SJSA1 (cell line): ENCODE measurements at regions not wholly inside any gene's neighbourhood (a gene's known extent, or its start where the extent isn't known, plus 50 kb on each side); places are given as distances from the start of the nearest gene placed in this dataset.

Experiments used
- DNase-seq, 2 experiments: peaks; one replicate each; pipeline ENCODE4 v3.0.0-alpha.2; 2015 to 2020; ENCODE audit warnings: low spot score in 2 of 2, low read depth in 1 of 2
- H3K27ac ChIP-seq: fragments of 250-450 bp; sonication (Bioruptor Pico); 2 replicates; pipeline ENCODE4 v1.5.1; 2020; ENCODE audit warnings: mild to moderate bottlenecking, moderate library complexity
- H3K27me3 ChIP-seq: fragments of 250-450 bp; sonication (Bioruptor Pico); replicated peaks from 2 replicates; pipeline ENCODE4 v1.5.1; 2020; ENCODE audit warnings: mild to moderate bottlenecking, moderate library complexity
- H3K36me3 ChIP-seq: fragments of 250-450 bp; sonication (Bioruptor Pico); 2 replicates; pipeline ENCODE4 v1.5.1; 2020; ENCODE audit warnings: mild to moderate bottlenecking
- H3K4me1 ChIP-seq: fragments of 250-450 bp; sonication (Bioruptor Pico); replicated peaks from 2 replicates; pipeline ENCODE4 v1.6.1; 2021; ENCODE audit warnings: mild to moderate bottlenecking
- H3K4me3 ChIP-seq: fragments of 250-450 bp; sonication (Bioruptor Pico); 2 replicates; pipeline ENCODE4 v1.5.1; 2020; ENCODE audit warnings: mild to moderate bottlenecking
- H3K9me3 ChIP-seq: fragments of 250-450 bp; sonication (Bioruptor Pico); replicated peaks from 2 replicates; pipeline ENCODE4 v1.5.1; 2020; ENCODE audit warnings: mild to moderate bottlenecking

GRCh38 chr7:124411796-124412195 lies 353.8 kb downstream of the GPR37 start:
- H3K4me3 ChIP-seq = no peak overlapping the region

GRCh38 chr7:124403587-124403986 lies 362.0 kb downstream of the GPR37 start:
- no peaks in the 10 kb centered on the region for H3K9me3 ChIP-seq
- no peaks in the 10 kb centered on the region for H3K4me1 ChIP-seq
- no peak overlapping the region for H3K27ac ChIP-seq
- no peak for DNase-seq
- no peaks in the 10 kb centered on the region for H3K27me3 ChIP-seq
- no peaks in the 10 kb centered on the region for H3K36me3 ChIP-seq
- H3K4me3 ChIP-seq = no peak overlapping the region

More at GRCh38 chr7:124411796-124412195, 353.8 kb downstream of the GPR37 start:
- no peak for DNase-seq
- Histone ChIP-seq H3K9me3 (no peaks in the 10 kb centered on the region), H3K36me3 (no peaks in the 10 kb centered on the region), H3K4me1 (no peaks in the 10 kb centered on the region), H3K27ac (no peak overlapping the region), H3K27me3 (no peaks in the 10 kb centered on the region)

GRCh38 chr7:124403112-124403511 lies 362.5 kb downstream of the GPR37 start:
- no peaks in the 10 kb centered on the region for H3K27me3 ChIP-seq
- no peaks in the 10 kb centered on the region for H3K4me1 ChIP-seq
- DNase-seq = no peak
- no peaks in the 10 kb centered on the region for H3K9me3 ChIP-seq
- no peak overlapping the region for H3K27ac ChIP-seq
- no peaks in the 10 kb centered on the region for H3K36me3 ChIP-seq
- H3K4me3 ChIP-seq = no peak overlapping the region

- DNase-seq = no peak
- no peaks in the 10 kb centered on the region for H3K36me3 ChIP-seq
- H3K9me3 ChIP-seq = no peaks in the 10 kb centered on the region
- H3K4me3 ChIP-seq = no peak overlapping the region
- H3K27me3 ChIP-seq = no peaks in the 10 kb centered on the region
- H3K4me1 ChIP-seq = no peaks in the 10 kb centered on the region
- H3K27ac ChIP-seq = no peak overlapping the region
Observed at GRCh38 chr7:124399941-124400340, 365.7 kb downstream of the GPR37 start.

- Histone ChIP-seq H3K27me3 (no peaks in the 10 kb centered on the region), H3K9me3 (no peaks in the 10 kb centered on the region), H3K36me3 (no peaks in the 10 kb centered on the region), H3K4me1 (no peaks in the 10 kb centered on the region), H3K4me3 (no peak overlapping the region), H3K27ac (no peak overlapping the region)
- DNase-seq = no peak
Observed at GRCh38 chr7:124398937-124399552, 366.2 kb upstream of the TMEM229A start.

GRCh38 chr7:124397134-124397533 lies 364.3 kb upstream of the TMEM229A start:
- Histone ChIP-seq H3K36me3 (no peaks in the 10 kb centered on the region), H3K4me1 (no peaks in the 10 kb centered on the region), H3K9me3 (no peaks in the 10 kb centered on the region), H3K27ac (no peak overlapping the region), H3K4me3 (no peak overlapping the region), H3K27me3 (no peaks in the 10 kb centered on the region)
- DNase-seq = no peak

- Histone ChIP-seq H3K4me3 (no peak overlapping the region), H3K9me3 (no peaks in the 10 kb centered on the region)
- DNase-seq = no peak
Observed at GRCh38 chr7:124390301-124390700, 357.4 kb upstream of the TMEM229A start.

GRCh38 chr7:124388751-124389150 lies 355.9 kb upstream of the TMEM229A start:
- no peaks in the 10 kb centered on the region for H3K9me3 ChIP-seq
- DNase-seq = no peak
- no peak overlapping the region for H3K4me3 ChIP-seq
- H3K36me3 ChIP-seq = no peaks in the 10 kb centered on the region
- no peaks in the 10 kb centered on the region for H3K27me3 ChIP-seq
- no peaks in the 10 kb centered on the region for H3K4me1 ChIP-seq
- H3K27ac ChIP-seq = no peak overlapping the region

More at GRCh38 chr7:124390301-124390700, 357.4 kb upstream of the TMEM229A start:
- H3K4me1 ChIP-seq = no peaks in the 10 kb centered on the region
- no peak overlapping the region for H3K27ac ChIP-seq
- H3K36me3 ChIP-seq = no peaks in the 10 kb centered on the region
- no peaks in the 10 kb centered on the region for H3K27me3 ChIP-seq

GRCh38 chr7:124387056-124387455 lies 354.2 kb upstream of the TMEM229A start:
- no peak for DNase-seq
- Histone ChIP-seq H3K27ac (no peak overlapping the region), H3K4me1 (no peaks in the 10 kb centered on the region), H3K9me3 (no peaks in the 10 kb centered on the region), H3K36me3 (no peaks in the 10 kb centered on the region), H3K4me3 (no peak overlapping the region), H3K27me3 (no peaks in the 10 kb centered on the region)

GRCh38 chr7:124379296-124379695 lies 346.4 kb upstream of the TMEM229A start:
- Histone ChIP-seq H3K9me3 (no peaks in the 10 kb centered on the region), H3K4me1 (no peaks in the 10 kb centered on the region), H3K27me3 (no peaks in the 10 kb centered on the region), H3K27ac (no peak overlapping the region), H3K4me3 (no peak overlapping the region), H3K36me3 (no peaks in the 10 kb centered on the region)
- no peak for DNase-seq

- Histone ChIP-seq H3K4me1 (no peaks in the 10 kb centered on the region), H3K27ac (no peak overlapping the region), H3K4me3 (no peak overlapping the region), H3K27me3 (no peaks in the 10 kb centered on the region), H3K36me3 (no peaks in the 10 kb centered on the region), H3K9me3 (no peaks in the 10 kb centered on the region)
- DNase-seq = no peak
Observed at GRCh38 chr7:124376111-124376510, 343.2 kb upstream of the TMEM229A start.

GRCh38 chr7:124375391-124375790 lies 342.5 kb upstream of the TMEM229A start:
- Histone ChIP-seq H3K4me3 (no peak overlapping the region), H3K27ac (no peak overlapping the region), H3K27me3 (no peaks in the 10 kb centered on the region), H3K36me3 (no peaks in the 10 kb centered on the region), H3K4me1 (no peaks in the 10 kb centered on the region), H3K9me3 (no peaks in the 10 kb centered on the region)
- no peak for DNase-seq

- H3K27ac ChIP-seq = no peak overlapping the region
- no peaks in the 10 kb centered on the region for H3K4me1 ChIP-seq
- no peak for DNase-seq
- no peak overlapping the region for H3K4me3 ChIP-seq
- no peaks in the 10 kb centered on the region for H3K27me3 ChIP-seq
- H3K36me3 ChIP-seq = no peaks in the 10 kb centered on the region
- no peaks in the 10 kb centered on the region for H3K9me3 ChIP-seq
Observed at GRCh38 chr7:124369310-124369709, 336.4 kb upstream of the TMEM229A start.

- H3K27me3 ChIP-seq = no peaks in the 10 kb centered on the region
- no peaks in the 10 kb centered on the region for H3K4me1 ChIP-seq
- DNase-seq = no peak
- H3K27ac ChIP-seq = no peak overlapping the region
- no peak overlapping the region for H3K4me3 ChIP-seq
- no peaks in the 10 kb centered on the region for H3K36me3 ChIP-seq
- H3K9me3 ChIP-seq = no peaks in the 10 kb centered on the region
Observed at GRCh38 chr7:124366118-124366517, 333.3 kb upstream of the TMEM229A start.

GRCh38 chr7:124364283-124364682 lies 331.4 kb upstream of the TMEM229A start:
- Histone ChIP-seq H3K4me3 (no peak overlapping the region), H3K36me3 (no peaks in the 10 kb centered on the region), H3K4me1 (no peaks in the 10 kb centered on the region), H3K27me3 (no peaks in the 10 kb centered on the region), H3K27ac (no peak overlapping the region), H3K9me3 (no peaks in the 10 kb centered on the region)
- no peak for DNase-seq
